Activated CD8-positive, alpha-beta memory T cell treated with anti-CD3 and anti-CD28 coated beads for 36 hours (primary cell): ENCODE measurements at regions not wholly inside any gene's neighbourhood (a gene's known extent, or its start where the extent isn't known, plus 50 kb on each side); places are given as distances from the start of the nearest gene placed in this dataset.

Experiments
- CTCF ChIA-PET: fragments of 350-600 bp; sonication (Branson Sonifier 250); formaldehyde crosslinking; loops from one replicate; lab custom pipeline; 2021; ENCODE audit warnings: antibody characterized with exemption; lab: Charles Lee
- POLR2A ChIA-PET: fragments of 350-600 bp; sonication (Branson Sonifier 250); formaldehyde crosslinking; loops from one replicate; lab custom pipeline; 2021; ENCODE audit warnings: antibody characterized with exemption; lab: Charles Lee

GRCh38 chr20:8935878-8936277 is 133.0 kb upstream of the PLCB4 start:
- ChIA-PET CTCF (no interaction called here), POLR2A (no interaction called here)

- CTCF ChIA-PET, result no interaction called here
- POLR2A ChIA-PET, result no interaction called here
Measured at GRCh38 chr20:8938532-8938931, 130.4 kb upstream of the PLCB4 start.

GRCh38 chr20:8940326-8940725 is 128.6 kb upstream of the PLCB4 start:
- ChIA-PET CTCF (no interaction called here), POLR2A (no interaction called here)

GRCh38 chr20:8943631-8944030 is 125.3 kb upstream of the PLCB4 start:
- ChIA-PET CTCF (no interaction called here), POLR2A (no interaction called here)

GRCh38 chr20:8946036-8946940 is 122.6 kb upstream of the PLCB4 start:
- ChIA-PET CTCF (no interaction called here), POLR2A (no interaction called here)

GRCh38 chr20:8948442-8949020 is 120.4 kb upstream of the PLCB4 start:
- CTCF ChIA-PET, result interaction anchor here (0.6 kb wide), 1 partner anchor 1379 kb away, joined by 4 read pairs; no protein-coding TSS in a partner anchor
- POLR2A ChIA-PET, result no interaction called here

GRCh38 chr20:8951164-8951563 is 117.7 kb upstream of the PLCB4 start:
- CTCF ChIA-PET, result no interaction called here
- POLR2A ChIA-PET, result no interaction called here

GRCh38 chr20:8952721-8953120 is 116.2 kb upstream of the PLCB4 start:
- ChIA-PET CTCF (no interaction called here), POLR2A (no interaction called here)

- POLR2A ChIA-PET, result no interaction called here
- CTCF ChIA-PET, result no interaction called here
Measured at GRCh38 chr20:8953300-8953699, 115.6 kb upstream of the PLCB4 start.

GRCh38 chr20:8960241-8960640 is 108.6 kb upstream of the PLCB4 start:
- POLR2A ChIA-PET, result no interaction called here
- CTCF ChIA-PET, result no interaction called here

GRCh38 chr20:8963330-8963729 is 105.6 kb upstream of the PLCB4 start:
- CTCF ChIA-PET, result no interaction called here
- POLR2A ChIA-PET, result no interaction called here

- POLR2A ChIA-PET, result no interaction called here
- CTCF ChIA-PET, result no interaction called here
Measured at GRCh38 chr20:8964959-8965562, 103.8 kb upstream of the PLCB4 start.

- CTCF ChIA-PET, result no interaction called here
- POLR2A ChIA-PET, result no interaction called here
Measured at GRCh38 chr20:8967641-8968245, 101.1 kb upstream of the PLCB4 start.

- POLR2A ChIA-PET, result no interaction called here
Measured at GRCh38 chr20:8969146-8969583, 99.7 kb upstream of the PLCB4 start.

GRCh38 chr20:8971669-8972316 is 97.1 kb upstream of the PLCB4 start:
- CTCF ChIA-PET, result no interaction called here

More at GRCh38 chr20:8969146-8969583, 99.7 kb upstream of the PLCB4 start:
- CTCF ChIA-PET, result no interaction called here

GRCh38 chr20:8972963-8973705 is 95.8 kb upstream of the PLCB4 start:
- CTCF ChIA-PET, result no interaction called here

More at GRCh38 chr20:8971669-8972316, 97.1 kb upstream of the PLCB4 start:
- POLR2A ChIA-PET, result no interaction called here

GRCh38 chr20:8974009-8974708 is 94.7 kb upstream of the PLCB4 start:
- ChIA-PET CTCF (no interaction called here), POLR2A (no interaction called here)

More at GRCh38 chr20:8972963-8973705, 95.8 kb upstream of the PLCB4 start:
- POLR2A ChIA-PET, result no interaction called here

GRCh38 chr20:8981482-8981881 is 87.4 kb upstream of the PLCB4 start:
- POLR2A ChIA-PET, result no interaction called here
- CTCF ChIA-PET, result no interaction called here
